Astrocyte of the cerebellum (primary cell): ENCODE measurements at regions not wholly inside any gene's neighbourhood (a gene's known extent, or its start where the extent isn't known, plus 50 kb on each side); places are given as distances from the start of the nearest gene placed in this dataset.

ENCODE experiments used
- DNase-seq: peaks from one replicate; pipeline ENCODE4 v3.0.0-alpha.2; 2011; ENCODE audit warnings: low read depth
- H3K4me3 ChIP-seq: 2 replicates; pipeline ENCODE4 v1.5.1; 2011; ENCODE audit warnings: mild to moderate bottlenecking, low read depth, low read length, moderate library complexity
- in situ Hi-C: cut with HindIII; loops from 2 replicates; pipeline ENCODE4 v1.10.0; 2017; ENCODE audit warnings: low sequenced_read_pairs
- TF ChIP-seq, protein P1 (sequence below): IDR thresholded peaks from 2 replicates; pipeline ENCODE4 v1.5.1; 2012; ENCODE audit warnings: low read length, low read depth, moderate library complexity, mild to moderate bottlenecking; ENCODE audit errors: missing control alignments

- H3K4me3 ChIP-seq = no peak overlapping the region
- in situ Hi-C loops = no loop called here
Observed at GRCh38 chr3:7821858-7822257, 679.8 kb upstream of the LMCD1 start.

DNA sequence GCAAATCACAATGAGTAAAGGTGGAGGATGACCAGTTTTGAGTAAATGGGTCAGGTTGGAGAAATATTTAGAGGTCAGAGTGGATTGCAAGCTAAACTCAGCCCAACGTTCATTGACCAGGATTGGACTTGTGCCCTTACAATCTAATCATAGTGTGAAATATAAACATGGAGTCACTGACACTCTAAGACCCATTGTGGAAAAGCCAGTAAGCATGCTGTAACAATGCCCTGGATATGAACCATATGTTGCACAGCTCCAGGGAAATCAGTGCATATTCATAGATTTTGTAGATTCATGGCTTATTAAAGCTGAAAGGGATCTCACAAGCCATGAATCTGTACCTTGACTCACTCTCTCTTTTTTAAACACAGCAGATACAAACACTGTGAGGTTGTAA, 660.2 kb upstream of the LMCD1 start:
- no peak for DNase-seq
- no peak overlapping the region for H3K4me3 ChIP-seq
- in situ Hi-C loops = no loop called here
- TF ChIP-seq, protein P1, sequence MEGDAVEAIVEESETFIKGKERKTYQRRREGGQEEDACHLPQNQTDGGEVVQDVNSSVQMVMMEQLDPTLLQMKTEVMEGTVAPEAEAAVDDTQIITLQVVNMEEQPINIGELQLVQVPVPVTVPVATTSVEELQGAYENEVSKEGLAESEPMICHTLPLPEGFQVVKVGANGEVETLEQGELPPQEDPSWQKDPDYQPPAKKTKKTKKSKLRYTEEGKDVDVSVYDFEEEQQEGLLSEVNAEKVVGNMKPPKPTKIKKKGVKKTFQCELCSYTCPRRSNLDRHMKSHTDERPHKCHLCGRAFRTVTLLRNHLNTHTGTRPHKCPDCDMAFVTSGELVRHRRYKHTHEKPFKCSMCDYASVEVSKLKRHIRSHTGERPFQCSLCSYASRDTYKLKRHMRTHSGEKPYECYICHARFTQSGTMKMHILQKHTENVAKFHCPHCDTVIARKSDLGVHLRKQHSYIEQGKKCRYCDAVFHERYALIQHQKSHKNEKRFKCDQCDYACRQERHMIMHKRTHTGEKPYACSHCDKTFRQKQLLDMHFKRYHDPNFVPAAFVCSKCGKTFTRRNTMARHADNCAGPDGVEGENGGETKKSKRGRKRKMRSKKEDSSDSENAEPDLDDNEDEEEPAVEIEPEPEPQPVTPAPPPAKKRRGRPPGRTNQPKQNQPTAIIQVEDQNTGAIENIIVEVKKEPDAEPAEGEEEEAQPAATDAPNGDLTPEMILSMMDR = no peak

More at GRCh38 chr3:7821858-7822257, 679.8 kb upstream of the LMCD1 start:
- TF ChIP-seq, protein P1 = no peak
- no peak for DNase-seq

DNA sequence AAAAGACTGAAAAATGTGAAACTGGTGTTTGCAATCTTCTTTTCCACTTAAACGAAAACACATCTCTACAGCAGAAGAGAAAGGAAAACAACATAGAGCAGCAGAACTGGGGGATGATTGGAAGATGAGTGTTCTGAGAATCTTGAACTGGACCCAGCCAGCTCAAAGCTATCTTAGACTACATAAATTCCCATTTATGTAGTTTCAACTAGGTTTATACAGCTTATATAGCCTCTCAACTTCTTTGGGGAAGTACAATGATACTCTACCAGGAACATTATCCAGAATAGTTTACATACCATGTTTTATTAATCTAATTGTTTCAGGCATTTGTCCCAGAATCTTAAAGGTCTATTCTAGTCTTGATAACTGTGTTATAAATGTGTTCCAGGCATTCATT, 658.2 kb upstream of the LMCD1 start:
- H3K4me3 ChIP-seq = no peak overlapping the region
- in situ Hi-C loops = no loop called here
- DNase-seq = no peak
- TF ChIP-seq, protein P1 = no peak

DNA sequence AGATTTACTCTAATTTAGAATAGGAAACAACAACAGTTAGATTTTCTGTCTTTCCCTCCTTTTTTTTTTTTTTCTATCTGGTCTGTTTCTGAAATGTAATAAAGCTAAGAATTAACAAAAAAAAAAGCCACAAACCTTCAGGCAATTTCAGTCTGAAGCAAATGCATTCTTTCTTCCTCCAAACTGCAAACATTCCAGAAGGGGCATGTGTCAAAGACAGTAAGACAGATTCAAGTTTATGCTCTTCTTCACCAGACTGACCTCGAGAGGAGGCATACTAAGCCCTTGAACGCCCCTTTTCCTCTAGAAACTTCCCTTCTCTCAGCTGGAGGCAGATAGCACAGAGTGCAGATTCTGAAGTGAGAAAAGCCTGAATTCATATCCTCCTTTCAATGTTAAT, 654.6 kb upstream of the LMCD1 start:
- TF ChIP-seq, protein P1 = no peak
- DNase-seq = no peak
- H3K4me3 ChIP-seq = no peak overlapping the region
- in situ Hi-C loops = no loop called here

- DNase-seq = no peak
- TF ChIP-seq, protein P1 = no peak
- in situ Hi-C loops = no loop called here
- no peak overlapping the region for H3K4me3 ChIP-seq
Observed at GRCh38 chr3:7847521-7847920, 654.1 kb upstream of the LMCD1 start.

DNA sequence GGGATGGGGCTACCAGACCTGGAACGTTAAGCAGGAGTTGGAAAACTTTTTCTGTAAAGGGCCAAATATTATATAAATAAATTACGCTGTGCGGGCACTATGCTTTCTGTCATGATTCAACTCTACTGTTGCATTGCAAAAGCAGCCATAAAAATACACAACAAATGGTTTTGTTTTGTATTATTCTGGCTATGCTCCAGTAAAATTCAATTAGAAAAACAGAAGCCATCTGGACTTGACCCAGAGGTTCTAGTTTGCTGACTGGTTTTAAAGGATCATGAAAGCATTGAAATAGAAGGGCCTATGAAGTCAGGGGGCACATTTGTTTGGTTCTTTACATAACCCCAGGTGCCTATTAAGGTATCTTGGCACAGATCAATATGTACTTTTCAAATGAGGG, 647.4 kb upstream of the LMCD1 start:
- DNase-seq = no peak
- in situ Hi-C loops = no loop called here
- TF ChIP-seq, protein P1 = no peak
- no peak overlapping the region for H3K4me3 ChIP-seq

- no peak overlapping the region for H3K4me3 ChIP-seq
- DNase-seq = no peak
- TF ChIP-seq, protein P1 = no peak
- in situ Hi-C loops = no loop called here
Observed at GRCh38 chr3:7854721-7855120, 646.9 kb upstream of the LMCD1 start.
